ENCODE measurements at regions not wholly inside any gene's neighbourhood (a gene's known extent, or its start where the extent isn't known, plus 50 kb on each side); places are given as distances from the start of the nearest gene placed in this dataset.

DNA sequence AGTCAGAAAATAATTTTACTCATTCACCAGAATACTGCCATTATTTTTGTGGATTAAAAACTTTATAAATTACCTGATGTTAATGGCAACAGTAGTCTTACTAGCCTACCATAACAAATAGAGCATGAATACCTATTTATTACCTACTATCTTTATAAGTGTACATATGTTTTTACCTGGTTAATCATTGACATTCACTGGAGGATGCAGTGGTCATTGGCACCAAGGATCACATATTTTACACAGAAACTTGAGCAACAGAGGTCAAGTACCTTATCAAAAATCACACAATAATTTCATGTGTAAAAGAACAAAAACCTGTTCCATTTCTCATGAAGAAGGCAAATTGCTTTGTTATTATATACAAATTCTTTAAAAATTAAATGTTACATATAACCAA, 1284.9 kb upstream of the NCAM2 start:
- no peaks in the 10 kb centered on the region for H3K4me1 ChIP-seq (ENCODE audit: control insufficient read depth in 1 of 2, insufficient read depth in 2 of 2, low read length in 2 of 2)
- ChIA-PET CTCF (no interaction called here), POLR2A (no interaction called here), RAD21 (ENCODE audit: low non-redundant PET in 1 of 2, low total read pairs in 2 of 2, uncharacterized antibody in 2 of 2, unreplicated experiment in 2 of 2) (no interaction called here)
- H2AFZ ChIP-seq (ENCODE audit: low read depth, low read length, poor library complexity, severe bottlenecking): no peak overlapping the region
- H3K79me2 ChIP-seq (ENCODE audit: insufficient read depth, low read length): no peaks in the 10 kb centered on the region
- no peak overlapping the region for H3K27ac ChIP-seq (ENCODE audit: low read depth, low read length)
- no peak overlapping the region for H3K4me3 ChIP-seq (replicated peaks in 1 of 2; ENCODE audit: low read depth in 1 of 2, low read length in 2 of 2)
- H3K4me2 ChIP-seq (ENCODE audit: low read length): no peak overlapping the region
- no peaks in the 10 kb centered on the region for H3K36me3 ChIP-seq (ENCODE audit: control insufficient read depth in 1 of 2, insufficient read depth in 2 of 2, low read length in 2 of 2)
- peaks cover 15 to 17% of the 10 kb centered on the region in 2 experiments; a peak in 3 of 4 replicates for H3K9me3 ChIP-seq (ENCODE audit: control insufficient read depth in 1 of 2, insufficient read depth in 1 of 2, low read depth in 1 of 2, low read length in 2 of 2)
- DNase-seq (ENCODE audit: low read depth, low spot score): no peak
- no peaks in the 10 kb centered on the region for H3K9me2 ChIP-seq (ENCODE audit: insufficient read depth)
- TF ChIP-seq, protein P1, sequence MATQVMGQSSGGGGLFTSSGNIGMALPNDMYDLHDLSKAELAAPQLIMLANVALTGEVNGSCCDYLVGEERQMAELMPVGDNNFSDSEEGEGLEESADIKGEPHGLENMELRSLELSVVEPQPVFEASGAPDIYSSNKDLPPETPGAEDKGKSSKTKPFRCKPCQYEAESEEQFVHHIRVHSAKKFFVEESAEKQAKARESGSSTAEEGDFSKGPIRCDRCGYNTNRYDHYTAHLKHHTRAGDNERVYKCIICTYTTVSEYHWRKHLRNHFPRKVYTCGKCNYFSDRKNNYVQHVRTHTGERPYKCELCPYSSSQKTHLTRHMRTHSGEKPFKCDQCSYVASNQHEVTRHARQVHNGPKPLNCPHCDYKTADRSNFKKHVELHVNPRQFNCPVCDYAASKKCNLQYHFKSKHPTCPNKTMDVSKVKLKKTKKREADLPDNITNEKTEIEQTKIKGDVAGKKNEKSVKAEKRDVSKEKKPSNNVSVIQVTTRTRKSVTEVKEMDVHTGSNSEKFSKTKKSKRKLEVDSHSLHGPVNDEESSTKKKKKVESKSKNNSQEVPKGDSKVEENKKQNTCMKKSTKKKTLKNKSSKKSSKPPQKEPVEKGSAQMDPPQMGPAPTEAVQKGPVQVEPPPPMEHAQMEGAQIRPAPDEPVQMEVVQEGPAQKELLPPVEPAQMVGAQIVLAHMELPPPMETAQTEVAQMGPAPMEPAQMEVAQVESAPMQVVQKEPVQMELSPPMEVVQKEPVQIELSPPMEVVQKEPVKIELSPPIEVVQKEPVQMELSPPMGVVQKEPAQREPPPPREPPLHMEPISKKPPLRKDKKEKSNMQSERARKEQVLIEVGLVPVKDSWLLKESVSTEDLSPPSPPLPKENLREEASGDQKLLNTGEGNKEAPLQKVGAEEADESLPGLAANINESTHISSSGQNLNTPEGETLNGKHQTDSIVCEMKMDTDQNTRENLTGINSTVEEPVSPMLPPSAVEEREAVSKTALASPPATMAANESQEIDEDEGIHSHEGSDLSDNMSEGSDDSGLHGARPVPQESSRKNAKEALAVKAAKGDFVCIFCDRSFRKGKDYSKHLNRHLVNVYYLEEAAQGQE (IDR thresholded peaks at IDR 0.05; ENCODE audit: low read depth): no peak
- TF ChIP-seq EGR1 (IDR thresholded peaks at IDR 0.05; ENCODE audit: low read depth): no peak
- no peak for TF ChIP-seq CEBPB (IDR thresholded peaks at IDR 0.05; ENCODE audit: low read depth)
- TF ChIP-seq POLR2A (IDR thresholded peaks at IDR 0.05; ENCODE audit: borderline replicate concordance, extremely low read depth, insufficient read depth, insufficient read length): no peak
- TF ChIP-seq FOSL1 (IDR thresholded peaks at IDR 0.05; ENCODE audit: low read depth): no peak
- TF ChIP-seq, protein P2, sequence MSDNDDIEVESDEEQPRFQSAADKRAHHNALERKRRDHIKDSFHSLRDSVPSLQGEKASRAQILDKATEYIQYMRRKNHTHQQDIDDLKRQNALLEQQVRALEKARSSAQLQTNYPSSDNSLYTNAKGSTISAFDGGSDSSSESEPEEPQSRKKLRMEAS (IDR thresholded peaks at IDR 0.05): no peak
- TF ChIP-seq ELF1 (IDR thresholded peaks at IDR 0.05; ENCODE audit: borderline replicate concordance, low read depth): no peak
- no peak for TF ChIP-seq POLR2AphosphoS5 (IDR thresholded peaks at IDR 0.05; ENCODE audit: low read depth, low read length)
- TF ChIP-seq EZH2phosphoT487 (IDR thresholded peaks at IDR 0.05; ENCODE audit: borderline replicate concordance): no peak
- TF ChIP-seq SIN3A (IDR thresholded peaks at IDR 0.05; ENCODE audit: low read depth): no peak
- TF ChIP-seq SP1 (IDR thresholded peaks at IDR 0.05; ENCODE audit: low read depth): no peak
- TF ChIP-seq YY1 (IDR thresholded peaks at IDR 0.05; ENCODE audit: extremely low read depth, insufficient replicate concordance, low read depth, low read length): no peak
- TF ChIP-seq, protein P3, sequence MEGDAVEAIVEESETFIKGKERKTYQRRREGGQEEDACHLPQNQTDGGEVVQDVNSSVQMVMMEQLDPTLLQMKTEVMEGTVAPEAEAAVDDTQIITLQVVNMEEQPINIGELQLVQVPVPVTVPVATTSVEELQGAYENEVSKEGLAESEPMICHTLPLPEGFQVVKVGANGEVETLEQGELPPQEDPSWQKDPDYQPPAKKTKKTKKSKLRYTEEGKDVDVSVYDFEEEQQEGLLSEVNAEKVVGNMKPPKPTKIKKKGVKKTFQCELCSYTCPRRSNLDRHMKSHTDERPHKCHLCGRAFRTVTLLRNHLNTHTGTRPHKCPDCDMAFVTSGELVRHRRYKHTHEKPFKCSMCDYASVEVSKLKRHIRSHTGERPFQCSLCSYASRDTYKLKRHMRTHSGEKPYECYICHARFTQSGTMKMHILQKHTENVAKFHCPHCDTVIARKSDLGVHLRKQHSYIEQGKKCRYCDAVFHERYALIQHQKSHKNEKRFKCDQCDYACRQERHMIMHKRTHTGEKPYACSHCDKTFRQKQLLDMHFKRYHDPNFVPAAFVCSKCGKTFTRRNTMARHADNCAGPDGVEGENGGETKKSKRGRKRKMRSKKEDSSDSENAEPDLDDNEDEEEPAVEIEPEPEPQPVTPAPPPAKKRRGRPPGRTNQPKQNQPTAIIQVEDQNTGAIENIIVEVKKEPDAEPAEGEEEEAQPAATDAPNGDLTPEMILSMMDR (IDR thresholded peaks at IDR 0.05 in 2 of 3, conservative IDR thresholded peaks at IDR 0.05 in 1 of 3; ENCODE audit: borderline replicate concordance in 1 of 3, insufficient read depth in 1 of 3, low read depth in 2 of 3, low read length in 2 of 3): no peak
- no peak for TF ChIP-seq ZNF274 (IDR thresholded peaks at IDR 0.05; ENCODE audit: low read depth, low read length)
- TF ChIP-seq RAD21 (IDR thresholded peaks at IDR 0.05; ENCODE audit: low read depth): no peak
- TF ChIP-seq CBX3 (IDR thresholded peaks at IDR 0.05; ENCODE audit: low read depth): no peak
- no peak for TF ChIP-seq JUND (IDR thresholded peaks at IDR 0.05)
- no peak for TF ChIP-seq SRF (IDR thresholded peaks at IDR 0.05; ENCODE audit: low read depth)
- no peak for TF ChIP-seq TCF7L2 (IDR thresholded peaks at IDR 0.05; ENCODE audit: borderline replicate concordance, extremely low read depth, insufficient read depth, insufficient read length)
- ATAC-seq: no peak
- no peaks in the 10 kb centered on the region for H4K20me1 ChIP-seq (ENCODE audit: insufficient read depth)
- no peaks in the 10 kb centered on the region for H3K27me3 ChIP-seq (ENCODE audit: insufficient read depth, low read length)
- no peak overlapping the region for H3K9ac ChIP-seq (ENCODE audit: low read length)
- intact Hi-C loops (cut with micrococcal nuclease): no loop called here
- no TSS peak for BruUV-seq (replicated peaks)

All from HCT116 (cell line).